ENCODE measurements at regions not wholly inside any gene's neighbourhood (a gene's known extent, or its start where the extent isn't known, plus 50 kb on each side); places are given as distances from the start of the nearest gene placed in this dataset.

- Histone ChIP-seq H3K36me3 (ENCODE audit: control insufficient read depth, insufficient read depth, low read length) (no peaks in the 10 kb centered on the region), H3K4me1 (ENCODE audit: control insufficient read depth, insufficient read depth, low read length) (no peaks in the 10 kb centered on the region), H3K27me3 (ENCODE audit: control insufficient read depth, insufficient read depth, low read length) (no peaks in the 10 kb centered on the region), H3K27ac (ENCODE audit: low read depth, low read length) (no peak overlapping the region), H3K9ac (ENCODE audit: low read length) (no peak overlapping the region), H3K4me3 (ENCODE audit: low read length) (no peak overlapping the region)
Observed at GRCh38 chr12:66831495-66831894, 152.6 kb upstream of the GRIP1 start.

DNA sequence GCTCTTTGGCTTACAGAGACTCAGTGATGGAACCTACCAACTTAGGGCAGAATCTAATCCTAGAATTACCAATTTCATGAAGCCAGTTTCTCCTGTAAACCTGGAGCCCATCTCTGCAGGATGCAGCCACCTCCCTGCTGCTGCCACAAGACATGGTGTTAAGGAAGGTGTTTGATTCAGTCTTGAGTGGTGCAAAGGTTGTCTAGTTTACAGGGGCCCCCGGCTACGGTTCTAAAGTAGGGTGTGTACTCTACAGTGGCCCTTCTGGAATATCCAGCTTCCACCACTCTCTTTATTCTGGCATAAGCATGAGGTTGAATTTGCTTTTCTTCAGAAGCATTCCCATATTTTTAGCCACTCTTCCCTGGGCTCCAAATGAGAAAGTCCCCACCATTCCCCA, 154.1 kb upstream of the GRIP1 start:
- no peak overlapping the region for H3K9ac ChIP-seq (ENCODE audit: low read length)
- H3K36me3 ChIP-seq (ENCODE audit: control insufficient read depth, insufficient read depth, low read length): no peaks in the 10 kb centered on the region
- no peaks in the 10 kb centered on the region for H3K27me3 ChIP-seq (ENCODE audit: control insufficient read depth, insufficient read depth, low read length)
- no peak overlapping the region for H3K4me3 ChIP-seq (ENCODE audit: low read length)
- no peak overlapping the region for H3K27ac ChIP-seq (ENCODE audit: low read depth, low read length)
- H3K4me1 ChIP-seq (ENCODE audit: control insufficient read depth, insufficient read depth, low read length): no peaks in the 10 kb centered on the region

DNA sequence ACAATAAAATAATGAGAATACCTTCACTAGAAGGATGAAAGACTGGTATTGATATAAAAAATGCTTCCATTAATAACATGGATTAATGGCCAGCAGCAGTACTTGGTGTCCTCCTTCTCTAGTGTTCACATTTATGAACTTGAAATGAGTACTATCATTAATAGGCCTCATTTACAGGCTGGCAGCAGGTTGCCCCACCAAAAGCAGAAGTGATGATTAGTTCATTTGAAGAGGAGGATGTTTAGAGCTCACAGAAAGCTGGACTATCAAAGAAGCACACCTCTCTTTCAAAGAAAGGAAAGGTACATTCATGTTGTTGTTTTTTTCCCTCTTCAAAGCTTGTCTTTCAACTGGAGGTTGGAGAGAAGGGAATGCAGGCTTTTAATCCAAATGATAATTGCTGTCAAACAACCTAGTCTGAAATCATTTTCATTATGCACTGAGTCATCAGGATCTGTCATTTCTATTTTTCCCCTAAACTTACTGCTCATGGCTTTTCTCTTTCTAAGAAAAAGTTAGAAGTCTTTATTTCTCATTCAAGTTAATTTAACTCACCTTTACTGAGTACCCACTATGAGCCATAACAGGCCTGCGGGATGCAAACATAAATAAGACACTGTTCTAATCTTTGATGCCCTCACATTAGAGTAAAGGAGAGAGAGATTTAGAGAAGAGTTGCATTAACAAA, 157.9 kb upstream of the GRIP1 start:
- H3K4me1 ChIP-seq (ENCODE audit: control insufficient read depth, insufficient read depth, low read length): no peaks in the 10 kb centered on the region
- H3K27ac ChIP-seq (ENCODE audit: low read depth, low read length): no peak overlapping the region
- H3K4me3 ChIP-seq (ENCODE audit: low read length): no peak overlapping the region
- H3K36me3 ChIP-seq (ENCODE audit: control insufficient read depth, insufficient read depth, low read length): no peaks in the 10 kb centered on the region
- H3K9ac ChIP-seq (ENCODE audit: low read length): no peak overlapping the region
- no peaks in the 10 kb centered on the region for H3K27me3 ChIP-seq (ENCODE audit: control insufficient read depth, insufficient read depth, low read length)

GRCh38 chr12:66837311-66837627, 158.4 kb upstream of the GRIP1 start:
- Histone ChIP-seq H3K4me3 (ENCODE audit: low read length) (no peak overlapping the region), H3K27me3 (ENCODE audit: control insufficient read depth, insufficient read depth, low read length) (no peaks in the 10 kb centered on the region), H3K9ac (ENCODE audit: low read length) (no peak overlapping the region), H3K4me1 (ENCODE audit: control insufficient read depth, insufficient read depth, low read length) (no peaks in the 10 kb centered on the region), H3K36me3 (ENCODE audit: control insufficient read depth, insufficient read depth, low read length) (no peaks in the 10 kb centered on the region), H3K27ac (ENCODE audit: low read depth, low read length) (no peak overlapping the region)

DNA sequence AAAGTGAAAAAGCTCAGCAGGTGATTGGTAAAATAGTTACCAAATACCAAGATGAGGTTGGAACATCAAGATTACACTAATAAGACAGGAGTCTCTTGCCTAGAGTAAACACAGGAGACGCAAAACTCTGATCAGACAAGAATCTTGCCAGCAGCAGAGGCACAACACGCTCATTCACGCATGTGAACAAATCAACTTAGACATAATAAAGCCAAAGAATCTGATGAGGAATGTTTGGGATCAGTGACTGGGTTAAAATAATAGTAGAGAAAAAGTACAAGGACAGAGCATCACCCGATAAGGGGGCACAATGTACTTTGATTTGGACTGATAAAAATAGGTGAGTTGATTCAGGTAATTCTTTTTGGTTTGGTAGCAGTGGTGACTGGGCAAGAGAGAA, 159.5 kb upstream of the GRIP1 start:
- Histone ChIP-seq H3K4me3 (ENCODE audit: low read length) (no peak overlapping the region), H3K4me1 (ENCODE audit: control insufficient read depth, insufficient read depth, low read length) (no peaks in the 10 kb centered on the region), H3K27ac (ENCODE audit: low read depth, low read length) (no peak overlapping the region)

DNA sequence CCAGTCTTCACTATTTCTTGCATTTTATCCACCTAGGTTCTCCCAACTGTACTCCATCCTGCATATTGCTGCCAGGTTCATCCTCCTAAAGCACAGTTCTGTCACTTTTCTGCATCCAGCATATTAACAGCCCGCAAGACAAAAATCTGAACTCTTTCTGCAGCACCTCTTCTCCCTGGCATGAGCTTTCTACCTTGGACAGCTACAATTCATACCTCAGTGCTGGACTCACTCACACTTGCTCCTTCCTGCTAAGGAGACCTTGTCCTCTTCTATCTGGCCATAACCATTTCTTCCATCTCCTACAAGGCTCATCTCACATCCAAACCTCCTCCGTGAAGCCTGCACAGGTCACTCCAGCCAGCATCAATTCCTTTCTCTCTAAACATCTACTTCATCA, 170.1 kb upstream of the GRIP1 start:
- Histone ChIP-seq H3K36me3 (ENCODE audit: control insufficient read depth, insufficient read depth, low read length) (no peaks in the 10 kb centered on the region), H3K9ac (ENCODE audit: low read length) (no peak overlapping the region), H3K27me3 (ENCODE audit: control insufficient read depth, insufficient read depth, low read length) (no peaks in the 10 kb centered on the region), H3K27ac (ENCODE audit: low read depth, low read length) (no peak overlapping the region), H3K4me1 (ENCODE audit: control insufficient read depth, insufficient read depth, low read length) (peaks cover 5% of the 10 kb centered on the region), H3K4me3 (ENCODE audit: low read length) (no peak overlapping the region)

More for the DNA sequence above, 159.5 kb upstream of the GRIP1 start:
- Histone ChIP-seq H3K36me3 (ENCODE audit: control insufficient read depth, insufficient read depth, low read length) (no peaks in the 10 kb centered on the region), H3K27me3 (ENCODE audit: control insufficient read depth, insufficient read depth, low read length) (no peaks in the 10 kb centered on the region), H3K9ac (ENCODE audit: low read length) (no peak overlapping the region)

DNA sequence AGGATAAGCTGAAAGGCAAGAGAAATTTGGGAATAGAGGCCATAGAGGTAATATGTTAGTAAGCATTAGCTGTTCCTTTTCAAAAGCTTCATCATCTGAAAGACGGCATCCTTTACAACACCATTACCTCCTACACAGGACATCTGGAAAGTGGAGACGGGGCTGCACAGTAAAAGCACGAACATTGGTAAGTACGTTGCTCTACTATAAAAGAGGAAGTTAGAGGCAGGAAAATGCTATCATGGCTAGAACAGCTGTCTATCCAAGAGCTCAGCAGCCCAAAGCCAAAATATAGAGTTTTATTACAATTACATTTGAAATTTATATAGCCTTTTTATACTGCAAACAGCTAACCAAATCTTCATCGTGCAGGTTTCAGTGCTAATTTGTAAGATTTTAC, 172.3 kb upstream of the GRIP1 start:
- H3K4me3 ChIP-seq (ENCODE audit: low read length): no peak overlapping the region

GRCh38 chr12:66852091-66852490, 173.2 kb upstream of the GRIP1 start:
- no peak overlapping the region for H3K27ac ChIP-seq (ENCODE audit: low read depth, low read length)
- no peak overlapping the region for H3K9ac ChIP-seq (ENCODE audit: low read length)
- H3K4me3 ChIP-seq (ENCODE audit: low read length): no peak overlapping the region

More for the DNA sequence above, 172.3 kb upstream of the GRIP1 start:
- H3K27ac ChIP-seq (ENCODE audit: low read depth, low read length): no peak overlapping the region
- H3K27me3 ChIP-seq (ENCODE audit: control insufficient read depth, insufficient read depth, low read length): no peaks in the 10 kb centered on the region
- no peak overlapping the region for H3K9ac ChIP-seq (ENCODE audit: low read length)
- no peaks in the 10 kb centered on the region for H3K36me3 ChIP-seq (ENCODE audit: control insufficient read depth, insufficient read depth, low read length)
- peaks cover 5% of the 10 kb centered on the region for H3K4me1 ChIP-seq (ENCODE audit: control insufficient read depth, insufficient read depth, low read length)

DNA sequence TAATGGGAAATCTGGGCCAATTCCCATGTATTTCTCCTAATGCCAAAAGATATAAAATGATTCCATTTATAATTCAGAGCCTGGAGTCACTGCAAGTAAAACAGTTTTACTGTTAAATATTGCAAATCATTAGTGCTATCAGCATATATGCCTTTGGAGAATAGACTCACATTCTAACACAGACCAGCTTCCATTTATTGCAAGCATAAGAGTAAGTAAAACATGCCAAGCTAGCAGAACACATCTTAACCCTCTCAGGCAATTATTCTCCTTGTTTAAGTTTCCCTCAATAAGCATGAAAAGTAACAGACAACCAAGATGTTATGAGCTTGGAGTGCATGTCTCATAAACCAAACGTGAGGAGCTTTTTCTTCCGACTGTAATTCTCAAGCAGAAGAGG, 173.9 kb upstream of the GRIP1 start:
- Histone ChIP-seq H3K9ac (ENCODE audit: low read length) (no peak overlapping the region), H3K27ac (ENCODE audit: low read depth, low read length) (no peak overlapping the region), H3K4me1 (ENCODE audit: control insufficient read depth, insufficient read depth, low read length) (peaks cover 5% of the 10 kb centered on the region), H3K27me3 (ENCODE audit: control insufficient read depth, insufficient read depth, low read length) (no peaks in the 10 kb centered on the region), H3K4me3 (ENCODE audit: low read length) (no peak overlapping the region), H3K36me3 (ENCODE audit: control insufficient read depth, insufficient read depth, low read length) (no peaks in the 10 kb centered on the region)

More at GRCh38 chr12:66852091-66852490, 173.2 kb upstream of the GRIP1 start:
- Histone ChIP-seq H3K36me3 (ENCODE audit: control insufficient read depth, insufficient read depth, low read length) (no peaks in the 10 kb centered on the region), H3K27me3 (ENCODE audit: control insufficient read depth, insufficient read depth, low read length) (no peaks in the 10 kb centered on the region), H3K4me1 (ENCODE audit: control insufficient read depth, insufficient read depth, low read length) (peaks cover 5% of the 10 kb centered on the region)

GRCh38 chr12:66859751-66860440, 181.0 kb upstream of the GRIP1 start:
- Histone ChIP-seq H3K27me3 (ENCODE audit: control insufficient read depth, insufficient read depth, low read length) (no peaks in the 10 kb centered on the region), H3K4me3 (ENCODE audit: low read length) (no peak overlapping the region), H3K9ac (ENCODE audit: low read length) (no peak overlapping the region), H3K36me3 (ENCODE audit: control insufficient read depth, insufficient read depth, low read length) (no peaks in the 10 kb centered on the region), H3K4me1 (ENCODE audit: control insufficient read depth, insufficient read depth, low read length) (peaks cover 2% of the 10 kb centered on the region), H3K27ac (ENCODE audit: low read depth, low read length) (no peak overlapping the region)

DNA sequence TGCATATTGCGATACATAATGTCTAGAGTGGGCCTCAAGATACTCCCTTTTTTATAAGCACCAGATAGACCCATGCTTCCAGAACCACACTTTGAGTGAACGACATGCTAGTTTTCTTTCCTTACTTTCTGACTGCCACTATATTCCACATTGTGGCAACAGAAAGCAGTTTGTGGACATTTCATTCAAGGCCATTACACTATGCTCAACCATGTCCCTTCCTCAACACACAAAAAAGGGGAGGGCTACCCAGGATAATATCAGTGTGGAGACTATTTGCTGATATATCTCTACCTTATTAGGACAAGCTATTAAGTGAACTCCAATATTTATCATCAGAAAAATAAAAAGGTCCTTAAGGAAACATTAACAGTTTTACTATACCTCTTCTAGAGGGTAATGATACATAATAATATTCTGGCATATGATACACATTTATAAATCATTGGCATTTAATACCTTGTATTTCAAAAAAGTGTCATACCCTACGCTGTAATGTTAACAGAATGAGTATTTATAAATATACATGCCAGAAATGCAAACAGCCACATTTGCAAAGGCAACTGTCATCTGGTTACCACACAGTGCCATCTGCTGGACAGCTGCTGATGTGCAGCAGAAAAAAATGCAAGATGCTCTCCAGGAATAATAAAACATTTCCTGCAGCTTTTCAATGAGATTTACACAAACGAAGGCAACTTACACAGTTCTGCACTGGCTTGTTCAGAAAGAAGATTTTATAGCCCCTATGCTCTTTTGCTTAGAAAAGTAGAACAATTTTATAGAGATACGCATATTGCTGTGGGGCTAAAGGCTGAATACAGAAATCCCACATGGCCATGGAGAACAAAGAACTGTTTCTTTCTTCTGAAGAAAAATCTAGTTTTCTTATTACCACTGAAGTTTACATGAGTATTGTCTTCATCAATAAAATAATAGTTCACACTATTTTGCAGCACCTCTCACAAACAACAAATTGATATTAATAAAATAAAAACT, 182.2 kb upstream of the GRIP1 start:
- no peaks in the 10 kb centered on the region for H3K36me3 ChIP-seq (ENCODE audit: control insufficient read depth, insufficient read depth, low read length)
- H3K27ac ChIP-seq (ENCODE audit: low read depth, low read length): no peak overlapping the region
- H3K9ac ChIP-seq (ENCODE audit: low read length): no peak overlapping the region
- peaks cover 2% of the 10 kb centered on the region for H3K4me1 ChIP-seq (ENCODE audit: control insufficient read depth, insufficient read depth, low read length)
- no peak overlapping the region for H3K4me3 ChIP-seq (ENCODE audit: low read length)
- no peaks in the 10 kb centered on the region for H3K27me3 ChIP-seq (ENCODE audit: control insufficient read depth, insufficient read depth, low read length)

GRCh38 chr12:66862356-66862985, 183.6 kb upstream of the GRIP1 start:
- H3K9ac ChIP-seq (ENCODE audit: low read length): no peak overlapping the region
- no peak overlapping the region for H3K27ac ChIP-seq (ENCODE audit: low read depth, low read length)
- peaks cover 2% of the 10 kb centered on the region for H3K4me1 ChIP-seq (ENCODE audit: control insufficient read depth, insufficient read depth, low read length)
- no peak overlapping the region for H3K4me3 ChIP-seq (ENCODE audit: low read length)
- no peaks in the 10 kb centered on the region for H3K27me3 ChIP-seq (ENCODE audit: control insufficient read depth, insufficient read depth, low read length)
- H3K36me3 ChIP-seq (ENCODE audit: control insufficient read depth, insufficient read depth, low read length): no peaks in the 10 kb centered on the region
